GM12878 (cell line): ENCODE measurements at regions not wholly inside any gene's neighbourhood (a gene's known extent, or its start where the extent isn't known, plus 50 kb on each side); places are given as distances from the start of the nearest gene placed in this dataset.

ENCODE experiments used
- EP300 ChIP-seq, 2 experiments: fragments of 150-350 bp in 1 of 2; IDR thresholded peaks; 2 replicates each; pipeline ENCODE4 v1.6.1; 2011 to 2012; ENCODE audit warnings: low read depth in 2 of 2, low read length in 2 of 2, borderline replicate concordance in 1 of 2, improper control_type of control experiment in 1 of 2, inconsistent platforms in 1 of 2; ENCODE audit not compliant: control insufficient read depth in 1 of 2
- ETV6 ChIP-seq, 2 experiments: fragments of 450-650 bp in 1 of 2; IDR thresholded peaks in 1 of 2; conservative IDR thresholded peaks in 1 of 2; 2 replicates each; pipeline ENCODE4 v1.6.1; 2014; ENCODE audit warnings: antibody characterized with exemption in 1 of 2, borderline replicate concordance in 1 of 2, low read depth in 1 of 2, mild to moderate bottlenecking in 1 of 2, moderate library complexity in 1 of 2
- HCFC1 ChIP-seq: fragments of 150-350 bp; IDR thresholded peaks from 2 replicates; pipeline ENCODE4 v1.6.1; 2014; ENCODE audit warnings: low read length
- MEF2B ChIP-seq: fragments of 450-650 bp; IDR thresholded peaks from 2 replicates; pipeline ENCODE4 v1.6.1; 2018; ENCODE audit warnings: mild to moderate bottlenecking, moderate library complexity; ENCODE audit not compliant: partially characterized antibody, poor library complexity, severe bottlenecking
- PAX5 ChIP-seq: IDR thresholded peaks from 2 replicates; pipeline ENCODE4 v1.6.1; 2011; ENCODE audit warnings: low read depth, low read length, borderline replicate concordance
- PAX8 ChIP-seq: fragments of 450-650 bp; IDR thresholded peaks from 2 replicates; pipeline ENCODE4 v1.6.1; 2017; ENCODE audit warnings: mild to moderate bottlenecking, moderate library complexity
- RBBP5 ChIP-seq: fragments of 200-600 bp; sonication (generic); conservative IDR thresholded peaks from 2 replicates; pipeline ENCODE4 v1.6.1; 2016
- SMC3 ChIP-seq: IDR thresholded peaks from 2 replicates; pipeline ENCODE4 v1.6.1; 2011; ENCODE audit warnings: low read length, improper control_type of control experiment, borderline replicate concordance
- SP1 ChIP-seq: IDR thresholded peaks from one replicate; pipeline ENCODE4 v1.6.1; 2011; ENCODE audit warnings: low read depth, low read length
- SRF ChIP-seq, 2 experiments: IDR thresholded peaks; 2 replicates each; pipeline ENCODE4 v1.6.1; 2011; ENCODE audit warnings: low read depth in 2 of 2, low read length in 2 of 2, mild to moderate bottlenecking in 1 of 2, moderate library complexity in 1 of 2
- TARDBP ChIP-seq: IDR thresholded peaks from 2 replicates; pipeline ENCODE4 v1.6.1; 2016; ENCODE audit warnings: borderline replicate concordance
- TCF7 ChIP-seq: IDR thresholded peaks from 2 replicates; pipeline ENCODE4 v1.6.1; 2014; ENCODE audit warnings: antibody characterized with exemption, borderline replicate concordance
- ZNF622 ChIP-seq: fragments of 450-650 bp; IDR thresholded peaks from 2 replicates; pipeline ENCODE4 v1.6.1; 2017; ENCODE audit warnings: mild to moderate bottlenecking, inconsistent platforms
- TF ChIP-seq, protein P1 (sequence below): fragments of 450-650 bp; conservative IDR thresholded peaks from 2 replicates; pipeline ENCODE4 v1.6.1; 2017; ENCODE audit warnings: mild to moderate bottlenecking, moderate library complexity
- TF ChIP-seq, protein P2 (sequence below): fragments of 450-650 bp; IDR thresholded peaks from 2 replicates; pipeline ENCODE4 v1.6.1; 2016; ENCODE audit warnings: mild to moderate bottlenecking

DNA sequence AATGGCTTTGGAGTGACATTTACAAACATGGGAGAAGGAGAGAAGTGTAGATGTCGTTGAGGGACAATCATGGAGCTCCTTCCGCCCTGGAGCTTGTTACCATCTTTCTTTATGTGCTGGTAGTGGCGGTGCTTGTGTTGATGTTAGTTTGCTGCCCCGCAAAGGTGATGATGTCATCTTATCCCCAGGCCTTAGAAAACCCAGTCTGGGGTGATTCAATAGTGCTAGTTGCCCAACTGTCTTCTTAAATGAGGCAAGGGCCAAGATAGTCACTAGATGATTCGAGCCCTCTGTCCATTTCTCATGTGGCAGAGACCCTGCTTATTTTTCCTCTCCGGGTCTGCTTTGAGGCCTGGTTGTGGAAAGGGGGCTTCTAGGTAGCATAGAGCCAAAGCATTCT is 277.4 kb downstream of the CCSER2 start (continued):
- TF ChIP-seq, protein P1, sequence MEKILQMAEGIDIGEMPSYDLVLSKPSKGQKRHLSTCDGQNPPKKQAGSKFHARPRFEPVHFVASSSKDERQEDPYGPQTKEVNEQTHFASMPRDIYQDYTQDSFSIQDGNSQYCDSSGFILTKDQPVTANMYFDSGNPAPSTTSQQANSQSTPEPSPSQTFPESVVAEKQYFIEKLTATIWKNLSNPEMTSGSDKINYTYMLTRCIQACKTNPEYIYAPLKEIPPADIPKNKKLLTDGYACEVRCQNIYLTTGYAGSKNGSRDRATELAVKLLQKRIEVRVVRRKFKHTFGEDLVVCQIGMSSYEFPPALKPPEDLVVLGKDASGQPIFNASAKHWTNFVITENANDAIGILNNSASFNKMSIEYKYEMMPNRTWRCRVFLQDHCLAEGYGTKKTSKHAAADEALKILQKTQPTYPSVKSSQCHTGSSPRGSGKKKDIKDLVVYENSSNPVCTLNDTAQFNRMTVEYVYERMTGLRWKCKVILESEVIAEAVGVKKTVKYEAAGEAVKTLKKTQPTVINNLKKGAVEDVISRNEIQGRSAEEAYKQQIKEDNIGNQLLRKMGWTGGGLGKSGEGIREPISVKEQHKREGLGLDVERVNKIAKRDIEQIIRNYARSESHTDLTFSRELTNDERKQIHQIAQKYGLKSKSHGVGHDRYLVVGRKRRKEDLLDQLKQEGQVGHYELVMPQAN, result no peak
- no peak for TF ChIP-seq ETV6 (conservative IDR thresholded peaks at IDR 0.05 in 1 of 2, IDR thresholded peaks at IDR 0.05 in 1 of 2; ENCODE audit: borderline replicate concordance in 1 of 2, low read depth in 1 of 2)
- TF ChIP-seq TARDBP, result no peak
- TF ChIP-seq TCF7, result no peak
- no peak for TF ChIP-seq PAX5
- no peak for TF ChIP-seq SP1
- no peak for TF ChIP-seq ZNF622
- no peak for TF ChIP-seq SRF (IDR thresholded peaks at IDR 0.05; ENCODE audit: low read depth in 2 of 2, low read length in 2 of 2)
- TF ChIP-seq EP300 (IDR thresholded peaks at IDR 0.05; ENCODE audit: borderline replicate concordance in 1 of 2, control insufficient read depth in 1 of 2, low read depth in 2 of 2, low read length in 2 of 2), result no peak
- TF ChIP-seq, protein P2, sequence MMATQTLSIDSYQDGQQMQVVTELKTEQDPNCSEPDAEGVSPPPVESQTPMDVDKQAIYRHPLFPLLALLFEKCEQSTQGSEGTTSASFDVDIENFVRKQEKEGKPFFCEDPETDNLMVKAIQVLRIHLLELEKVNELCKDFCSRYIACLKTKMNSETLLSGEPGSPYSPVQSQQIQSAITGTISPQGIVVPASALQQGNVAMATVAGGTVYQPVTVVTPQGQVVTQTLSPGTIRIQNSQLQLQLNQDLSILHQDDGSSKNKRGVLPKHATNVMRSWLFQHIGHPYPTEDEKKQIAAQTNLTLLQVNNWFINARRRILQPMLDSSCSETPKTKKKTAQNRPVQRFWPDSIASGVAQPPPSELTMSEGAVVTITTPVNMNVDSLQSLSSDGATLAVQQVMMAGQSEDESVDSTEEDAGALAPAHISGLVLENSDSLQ, result no peak
- TF ChIP-seq RBBP5, result no peak
- no peak for TF ChIP-seq HCFC1
- TF ChIP-seq PAX8, result no peak
- no peak for TF ChIP-seq SMC3
- no peak for TF ChIP-seq MEF2B
